ENCODE measurements at regions not wholly inside any gene's neighbourhood (a gene's known extent, or its start where the extent isn't known, plus 50 kb on each side); places are given as distances from the start of the nearest gene placed in this dataset.
"Not testable (repeated sequence)": the region's sequence is repeated elsewhere in the genome, so short reads cannot be mapped to it uniquely, and the experiment has no call there.

DNA sequence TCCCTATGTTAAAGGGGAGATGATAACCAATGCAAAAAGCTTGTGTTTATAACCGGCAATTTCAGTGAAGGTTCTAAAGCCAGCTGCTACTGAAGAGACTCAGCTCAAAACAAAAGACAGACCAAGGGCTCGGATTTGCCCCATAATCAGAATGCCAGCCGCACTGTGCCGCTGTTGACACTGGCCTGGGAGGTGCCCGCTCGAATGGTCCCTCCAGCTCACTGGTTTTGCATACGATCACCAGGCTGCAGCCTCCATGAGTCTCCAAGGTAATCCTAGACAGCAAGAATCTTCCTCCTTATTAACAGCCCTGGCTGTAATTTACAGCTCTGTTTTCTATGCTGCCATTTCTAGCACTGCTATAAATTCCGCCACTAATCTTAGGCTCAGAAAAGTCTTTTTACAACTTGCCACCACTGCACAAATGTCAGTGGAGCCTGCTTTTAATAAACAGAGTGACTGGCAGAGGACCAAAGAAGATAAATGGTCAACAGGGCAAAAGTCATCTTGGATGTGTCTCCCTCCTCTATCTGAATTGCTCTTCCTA lies 155.7 kb upstream of the SH3BP4 start:
- no peak overlapping the region for H3K9ac ChIP-seq (ENCODE audit: low read depth in 2 of 2, low read length in 2 of 2)
- no peak overlapping the region for H3K27ac ChIP-seq
- TF ChIP-seq, protein P1, sequence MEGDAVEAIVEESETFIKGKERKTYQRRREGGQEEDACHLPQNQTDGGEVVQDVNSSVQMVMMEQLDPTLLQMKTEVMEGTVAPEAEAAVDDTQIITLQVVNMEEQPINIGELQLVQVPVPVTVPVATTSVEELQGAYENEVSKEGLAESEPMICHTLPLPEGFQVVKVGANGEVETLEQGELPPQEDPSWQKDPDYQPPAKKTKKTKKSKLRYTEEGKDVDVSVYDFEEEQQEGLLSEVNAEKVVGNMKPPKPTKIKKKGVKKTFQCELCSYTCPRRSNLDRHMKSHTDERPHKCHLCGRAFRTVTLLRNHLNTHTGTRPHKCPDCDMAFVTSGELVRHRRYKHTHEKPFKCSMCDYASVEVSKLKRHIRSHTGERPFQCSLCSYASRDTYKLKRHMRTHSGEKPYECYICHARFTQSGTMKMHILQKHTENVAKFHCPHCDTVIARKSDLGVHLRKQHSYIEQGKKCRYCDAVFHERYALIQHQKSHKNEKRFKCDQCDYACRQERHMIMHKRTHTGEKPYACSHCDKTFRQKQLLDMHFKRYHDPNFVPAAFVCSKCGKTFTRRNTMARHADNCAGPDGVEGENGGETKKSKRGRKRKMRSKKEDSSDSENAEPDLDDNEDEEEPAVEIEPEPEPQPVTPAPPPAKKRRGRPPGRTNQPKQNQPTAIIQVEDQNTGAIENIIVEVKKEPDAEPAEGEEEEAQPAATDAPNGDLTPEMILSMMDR (IDR thresholded peaks at IDR 0.05), result no peak
- H3K9me3 ChIP-seq, result no peaks in the 10 kb centered on the region
- H3K4me3 ChIP-seq, result no peak overlapping the region
- H3K27me3 ChIP-seq, result no peaks in the 10 kb centered on the region
- intact Hi-C loops (cut with DNase I), result no loop called here
- H3K4me1 ChIP-seq, result no peaks in the 10 kb centered on the region
- no peak for DNase-seq
- H3K36me3 ChIP-seq, result no peaks in the 10 kb centered on the region

DNA sequence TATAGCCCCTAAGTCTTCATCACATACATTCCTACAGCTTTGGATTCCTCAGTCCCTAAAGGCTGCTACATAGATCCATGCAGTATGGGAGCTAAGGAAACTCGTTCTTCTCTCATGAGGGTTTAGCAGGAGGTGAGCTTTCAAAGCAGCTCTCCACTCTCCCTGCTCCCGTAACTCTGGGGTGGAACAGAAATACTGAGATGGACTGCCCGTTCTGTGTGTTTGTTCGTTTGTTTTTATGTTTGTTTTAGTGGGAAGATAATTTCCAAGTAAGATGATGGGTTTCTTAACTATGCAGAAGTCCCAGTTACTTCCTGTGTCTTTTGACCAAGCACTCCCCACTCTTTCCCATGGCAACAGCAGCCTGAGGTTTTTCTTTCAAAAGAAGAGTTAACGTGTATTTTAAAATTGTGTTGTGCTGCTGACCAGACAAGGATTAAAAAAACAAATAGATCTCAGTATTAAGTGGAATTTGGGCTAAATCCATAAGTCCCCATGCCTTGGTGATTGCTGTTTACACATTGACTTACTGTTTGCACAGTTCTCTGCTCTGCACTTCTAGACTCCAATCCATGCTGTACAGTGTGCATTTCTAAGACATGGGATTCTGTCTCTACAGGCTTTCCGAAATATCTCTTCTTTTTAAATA lies 156.4 kb upstream of the SH3BP4 start:
- intact Hi-C loops (cut with DNase I), result no loop called here
- Histone ChIP-seq H3K9me3 (no peaks in the 10 kb centered on the region), H3K36me3 (no peaks in the 10 kb centered on the region), H3K4me3 (no peak overlapping the region), H3K9ac (ENCODE audit: low read depth in 2 of 2, low read length in 2 of 2) (no peak overlapping the region), H3K27me3 (no peaks in the 10 kb centered on the region), H3K4me1 (no peaks in the 10 kb centered on the region), H3K27ac (no peak overlapping the region)
- TF ChIP-seq, protein P1 (IDR thresholded peaks at IDR 0.05), result no peak
- no peak for DNase-seq

DNA sequence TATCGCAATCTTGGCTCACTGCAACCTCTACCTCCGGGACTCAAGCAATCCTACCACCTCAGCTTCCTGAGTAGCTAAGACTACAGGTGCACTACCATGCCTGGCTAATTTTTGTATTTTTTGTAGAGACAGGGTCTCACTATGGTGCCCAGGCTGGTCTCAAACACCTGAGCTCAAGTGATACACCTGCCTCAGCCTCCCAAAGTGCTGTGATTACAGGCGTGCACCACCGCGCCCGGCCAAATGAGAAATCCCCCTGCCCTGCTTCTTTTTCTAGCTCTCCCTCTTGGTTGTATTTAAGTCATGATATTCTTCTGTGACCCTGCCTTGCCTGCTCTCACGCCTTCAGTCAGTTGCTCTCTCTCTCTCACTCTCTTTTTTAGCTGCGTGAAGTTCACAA lies 157.0 kb upstream of the SH3BP4 start:
- no peaks in the 10 kb centered on the region for H3K36me3 ChIP-seq
- intact Hi-C loops (cut with DNase I), result no loop called here
- no peak overlapping the region for H3K9ac ChIP-seq (ENCODE audit: low read depth in 2 of 2, low read length in 2 of 2)
- H3K4me3 ChIP-seq, result no peak overlapping the region
- no peak for DNase-seq
- H3K4me1 ChIP-seq, result no peaks in the 10 kb centered on the region
- H3K27ac ChIP-seq, result no peak overlapping the region
- no peaks in the 10 kb centered on the region for H3K27me3 ChIP-seq
- H3K9me3 ChIP-seq, result no peaks in the 10 kb centered on the region
- TF ChIP-seq, protein P1 (IDR thresholded peaks at IDR 0.05), result no peak

DNA sequence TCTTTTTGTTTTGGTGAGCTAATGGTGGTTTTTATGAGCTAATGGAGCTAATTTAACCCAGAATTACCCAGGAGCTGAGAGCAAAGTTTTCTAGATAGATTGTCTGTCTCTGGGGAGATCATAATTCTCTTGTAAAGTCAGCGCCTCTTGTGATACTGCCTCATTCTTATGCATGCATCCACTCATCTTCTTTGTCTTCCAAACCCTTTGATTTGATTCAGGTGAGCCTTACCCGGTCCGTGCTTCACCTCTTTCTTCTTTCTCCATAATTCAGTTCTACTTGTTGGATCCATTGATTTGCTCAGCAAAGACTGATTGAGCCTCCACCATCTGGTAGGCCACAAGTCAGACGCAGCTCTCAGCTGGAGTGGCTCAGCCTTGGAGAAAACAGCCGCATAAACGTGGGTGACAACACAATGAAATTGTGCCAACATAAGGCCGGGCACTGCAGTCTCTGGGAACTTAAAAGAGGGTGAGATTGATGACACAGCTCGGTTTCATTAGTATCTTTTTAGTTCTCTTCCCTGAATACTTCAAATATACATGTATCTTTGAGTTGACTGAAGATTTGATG lies 158.5 kb upstream of the SH3BP4 start:
- TF ChIP-seq, protein P1 (IDR thresholded peaks at IDR 0.05), result no peak
- Histone ChIP-seq H3K36me3 (no peaks in the 10 kb centered on the region), H3K9me3 (no peaks in the 10 kb centered on the region), H3K4me1 (no peaks in the 10 kb centered on the region), H3K27me3 (no peaks in the 10 kb centered on the region), H3K9ac (ENCODE audit: low read depth in 2 of 2, low read length in 2 of 2) (no peak overlapping the region), H3K27ac (no peak overlapping the region), H3K4me3 (no peak overlapping the region)
- no peak for DNase-seq
- intact Hi-C loops (cut with DNase I), result no loop called here

DNA sequence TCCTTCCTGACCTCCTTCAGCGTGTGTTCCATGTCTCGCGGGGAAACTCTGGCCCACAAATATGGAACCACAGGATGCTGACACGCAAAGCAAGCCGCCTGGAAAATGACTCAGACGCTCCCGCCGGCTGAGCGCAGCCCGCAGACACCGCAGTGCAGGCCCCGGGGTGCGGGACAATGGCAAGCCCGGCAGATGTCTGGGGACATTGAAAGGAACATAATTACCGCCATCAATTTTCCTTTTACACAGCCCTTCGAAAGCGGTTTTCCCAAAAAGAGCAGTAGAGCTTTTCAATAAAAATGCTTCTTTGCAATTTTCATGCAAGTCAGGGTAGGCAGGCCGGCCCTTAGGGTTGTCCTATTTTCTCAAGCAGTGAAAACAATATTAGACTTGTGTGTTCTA lies 159.2 kb upstream of the SH3BP4 start:
- TF ChIP-seq, protein P1 (IDR thresholded peaks at IDR 0.05), result no peak
- DNase-seq, result no peak
- H3K36me3 ChIP-seq, result no peaks in the 10 kb centered on the region
- H3K4me1 ChIP-seq, result no peaks in the 10 kb centered on the region
- H3K27me3 ChIP-seq, result no peaks in the 10 kb centered on the region
- no peak overlapping the region for H3K27ac ChIP-seq
- H3K9me3 ChIP-seq, result no peaks in the 10 kb centered on the region
- H3K9ac ChIP-seq (ENCODE audit: low read depth in 2 of 2, low read length in 2 of 2), result no peak overlapping the region
- intact Hi-C loops (cut with DNase I), result no loop called here
- no peak overlapping the region for H3K4me3 ChIP-seq

DNA sequence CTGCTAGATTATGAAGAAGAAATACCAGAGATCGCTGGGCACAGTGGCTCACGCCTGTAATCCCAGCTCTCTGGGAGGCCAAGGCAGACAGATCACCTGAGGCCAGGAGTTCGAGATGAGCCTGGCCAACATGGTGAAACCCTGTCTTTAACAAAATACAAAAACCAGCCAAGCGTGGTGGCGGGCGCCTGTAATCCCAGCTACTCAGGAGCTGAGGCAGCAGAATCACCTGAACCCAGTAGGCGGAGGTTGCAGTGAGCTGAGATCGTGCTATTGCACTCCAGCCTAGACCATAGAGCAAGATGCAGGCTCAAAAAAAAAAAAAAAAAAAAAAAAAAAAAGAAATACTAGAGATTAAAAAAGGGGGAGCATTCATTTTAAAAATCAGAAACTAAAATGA lies 159.7 kb upstream of the SH3BP4 start:
- H3K9me3 ChIP-seq; DNase-seq; intact Hi-C loops (cut with DNase I); H3K9ac ChIP-seq (ENCODE audit: low read depth in 2 of 2, low read length in 2 of 2); H3K36me3 ChIP-seq; H3K27me3 ChIP-seq; H3K4me3 ChIP-seq; H3K4me1 ChIP-seq; H3K27ac ChIP-seq: not testable (repeated sequence)
